GM12878 (cell line): ENCODE measurements at regions not wholly inside any gene's neighbourhood (a gene's known extent, or its start where the extent isn't known, plus 50 kb on each side); places are given as distances from the start of the nearest gene placed in this dataset.
"Not testable (repeated sequence)": the region's sequence is repeated elsewhere in the genome, so short reads cannot be mapped to it uniquely, and the experiment has no call there.

Experiments used
- ATAC-seq: fragments of 200-7000 bp; cut with Tn5 transposase; 3 replicates; pipeline ENCODE4 v1.9.1; 2020; ENCODE audit warnings: mild to moderate bottlenecking, moderate library complexity
- BruUV-seq: library from RNA; stranded (reverse); fragments of 400-500 nt; replicated peaks from 2 replicates; lab custom pipeline; 2021; lab: Mats Ljungman, UMichigan
- CTCF ChIA-PET: fragments of 300-600 bp; sonication (Branson Sonifier 250); formaldehyde crosslinking; extraction: SDS; loops from one replicate; lab custom pipeline; 2021; ENCODE audit warnings: inconsistent platforms; lab: Yijun Ruan, JAX
- POLR2A ChIA-PET: fragments of 350-600 bp; formaldehyde crosslinking; extraction: SDS; loops from one replicate; lab custom pipeline; 2021; ENCODE audit warnings: inconsistent platforms; lab: Charles Lee
- RAD21 ChIA-PET: fragments of 300-600 bp; sonication (Branson Sonifier 250); formaldehyde crosslinking; loops from one replicate; lab custom pipeline; 2023; ENCODE audit warnings: antibody characterized with exemption; ENCODE audit not compliant: unreplicated experiment; lab: Charles Lee
- SMC1A ChIA-PET: fragments of 300-600 bp; sonication (Branson Sonifier 250); formaldehyde crosslinking; loops from one replicate; lab custom pipeline; 2023; ENCODE audit not compliant: unreplicated experiment, uncharacterized antibody; lab: Charles Lee
- DNase-seq: peaks from one replicate; pipeline ENCODE4 v3.0.0-alpha.2; 2011; ENCODE audit warnings: low read depth, low spot score
- FAIRE-seq: peaks from 3 replicates; lab custom pipeline; 2011; peaks lifted over from hg19 to GRCh38; lab: Jason Lieb, UNC
- H2AFZ ChIP-seq: 2 replicates; pipeline ENCODE4 v1.6.0; 2011; ENCODE audit warnings: low read depth, low read length, control low read depth; ENCODE audit not compliant: control insufficient read depth
- H3K27ac ChIP-seq: 2 replicates; pipeline ENCODE4 v1.5.1; 2011; ENCODE audit warnings: control low read depth; ENCODE audit not compliant: control insufficient read depth, insufficient read depth
- H3K27me3 ChIP-seq, 2 experiments: replicated peaks in 1 of 2; 2 replicates each; pipeline versions ENCODE4 v1.6.0 to v1.6.1; 2011; ENCODE audit warnings: low read length in 1 of 2; ENCODE audit not compliant: control insufficient read depth in 2 of 2, insufficient read depth in 2 of 2
- H3K36me3 ChIP-seq, 2 experiments: 2 replicates each; pipeline ENCODE4 v1.5.1; 2011; ENCODE audit warnings: low read length in 1 of 2; ENCODE audit not compliant: control insufficient read depth in 2 of 2, insufficient read depth in 2 of 2
- H3K4me1 ChIP-seq: 2 replicates; pipeline ENCODE4 v1.6.1; 2011; ENCODE audit warnings: mild to moderate bottlenecking, low read length, moderate library complexity, mixed read lengths; ENCODE audit not compliant: control insufficient read depth, insufficient read depth
- H3K4me2 ChIP-seq: 2 replicates; pipeline ENCODE4 v1.6.0; 2011; ENCODE audit warnings: control low read depth; ENCODE audit not compliant: control insufficient read depth, insufficient read depth
- H3K4me3 ChIP-seq: fragments of 200-600 bp; sonication (generic); 2 replicates; pipeline ENCODE4 v1.5.1; 2016
- H3K79me2 ChIP-seq: 2 replicates; pipeline ENCODE4 v1.6.0; 2011; ENCODE audit warnings: low read length; ENCODE audit not compliant: control insufficient read depth, insufficient read depth
- H3K9ac ChIP-seq: 2 replicates; pipeline ENCODE4 v1.8.0; 2011; ENCODE audit warnings: low read length, control low read depth, mixed read lengths; ENCODE audit not compliant: control insufficient read depth, insufficient read depth
- H3K9me3 ChIP-seq: replicated peaks from 3 replicates; pipeline ENCODE4 v1.5.1; 2011; ENCODE audit warnings: mild to moderate bottlenecking, low read length; ENCODE audit not compliant: control insufficient read depth, insufficient read depth
- H4K20me1 ChIP-seq: 2 replicates; pipeline ENCODE4 v1.6.0; 2011; ENCODE audit not compliant: control insufficient read depth, insufficient read depth
- BMI1 ChIP-seq: fragments of 450-650 bp; IDR thresholded peaks from 2 replicates; pipeline ENCODE4 v1.6.1; 2016; ENCODE audit warnings: mild to moderate bottlenecking, moderate library complexity, borderline replicate concordance
- EP300 ChIP-seq, 2 experiments: fragments of 150-350 bp in 1 of 2; IDR thresholded peaks; 2 replicates each; pipeline ENCODE4 v1.6.1; 2011 to 2012; ENCODE audit warnings: low read depth in 2 of 2, low read length in 2 of 2, borderline replicate concordance in 1 of 2, improper control_type of control experiment in 1 of 2, inconsistent platforms in 1 of 2; ENCODE audit not compliant: control insufficient read depth in 1 of 2
- SIX5 ChIP-seq: IDR thresholded peaks from 2 replicates; pipeline ENCODE4 v1.6.1; 2011; ENCODE audit warnings: mild to moderate bottlenecking, low read depth, low read length, moderate library complexity; ENCODE audit not compliant: severe bottlenecking
- SPI1 ChIP-seq: IDR thresholded peaks from 2 replicates; pipeline ENCODE4 v1.6.1; 2011; ENCODE audit warnings: low read depth, mild to moderate bottlenecking, low read length, moderate library complexity, borderline replicate concordance; ENCODE audit not compliant: insufficient read depth
- WGBS: methylation state at CpG from one replicate; pipeline ENCODE4 v1.1.6; 2016; ENCODE audit warnings: low lambda C conversion rate; ENCODE audit not compliant: insufficient replicate concordance, insufficient coverage; ENCODE audit errors: missing lambda C conversion rate; 5-methylcytosine and 5-hydroxymethylcytosine counted together
- in situ Hi-C: fragments of 300-500 bp; cut with MboI; formaldehyde crosslinking; loops from 9 replicates; pipeline ENCODE4 v1.14.3; 2018; ENCODE audit warnings: mixed read lengths
- intact Hi-C: fragments of 100-400 bp; cut with micrococcal nuclease; formaldehyde crosslinking; loops from one replicate; pipeline ENCODE4 v1.14.2; 2022; ENCODE audit not compliant: unreplicated experiment

- DNase-seq (no peak), FAIRE-seq (no peak), ATAC-seq (no peak)
- Histone ChIP-seq H2AFZ (no peak overlapping the region), H3K4me3 (no peak overlapping the region), H4K20me1 (no peaks in the 10 kb centered on the region), H3K79me2 (no peaks in the 10 kb centered on the region), H3K9me3 (no peaks in the 10 kb centered on the region; the same call in 2 of the 3 replicates), H3K27ac (no peak overlapping the region), H3K4me2 (no peak overlapping the region), H3K27me3 (peaks cover 2 to 6% of the 10 kb centered on the region in 2 experiments; a peak in 2 of 4 replicates), H3K36me3 (no peaks in the 10 kb centered on the region), H3K9ac (no peak overlapping the region), H3K4me1 (no peaks in the 10 kb centered on the region)
- ChIA-PET CTCF (no interaction called here), SMC1A (no interaction called here), POLR2A (no interaction called here), RAD21 (no interaction called here)
- BruUV-seq = no TSS peak
- WGBS = 42% methylated on average over 5 of the region's 5 CpGs
- intact Hi-C loops (no loop called here), in situ Hi-C loops (no loop called here)
- no peak for TF ChIP-seq EP300 (IDR thresholded peaks at IDR 0.05; ENCODE audit: borderline replicate concordance in 1 of 2, control insufficient read depth in 1 of 2, low read depth in 2 of 2, low read length in 2 of 2)
- TF ChIP-seq SPI1 = peak; percentile 39; the same call in 1 of the 2 replicates
Observed at GRCh38 chr6:105867277-105867676, 218.9 kb upstream of the PRDM1 start.

- Histone ChIP-seq H3K4me2 (no peak overlapping the region), H3K9me3 (no peaks in the 10 kb centered on the region; the same call in 1 of the 3 replicates), H4K20me1 (no peaks in the 10 kb centered on the region), H3K4me3 (no peak overlapping the region), H3K36me3 (no peaks in the 10 kb centered on the region), H3K79me2 (no peaks in the 10 kb centered on the region), H3K27me3 (peaks cover 2 to 6% of the 10 kb centered on the region in 2 experiments; a peak in 2 of 4 replicates), H3K27ac (no peak overlapping the region), H3K9ac (no peak overlapping the region), H3K4me1 (no peaks in the 10 kb centered on the region), H2AFZ (no peak overlapping the region)
- ATAC-seq (peak; percentile 49; the same call in 2 of the 3 replicates), DNase-seq (no peak), FAIRE-seq (no peak)
- RAD21 ChIA-PET = interaction anchor here (0.6 to 0.9 kb wide), 2 partner anchors 380 to 664 kb away, joined by 3 read pairs; no protein-coding TSS in a partner anchor
- POLR2A ChIA-PET = no interaction called here
- BruUV-seq = no TSS peak
- in situ Hi-C loops = no loop called here
- peak; percentile 65; the same call in 1 of the 2 replicates for TF ChIP-seq SPI1
- peak; percentile 16; the same call in 1 of the 2 replicates for TF ChIP-seq BMI1
- TF ChIP-seq SIX5 = no peak
- intact Hi-C loops = loop anchor here (5.0 kb wide), 1 partner anchor 59 kb away; no protein-coding TSS in a partner anchor
- SMC1A ChIA-PET = interaction anchor here (0.6 to 0.9 kb wide), 2 partner anchors 210 to 278 kb away, joined by 3 read pairs; no protein-coding TSS in a partner anchor
- WGBS = 10% methylated on average over 5 of the region's 5 CpGs
- CTCF ChIA-PET = interaction anchor here (0.5 kb wide), 1 partner anchor 1068 kb away, joined by 3 read pairs; no protein-coding TSS in a partner anchor
Observed at GRCh38 chr6:105862936-105863607, 223.1 kb upstream of the PRDM1 start.

GRCh38 chr6:105860927-105861326, 225.2 kb upstream of the PRDM1 start:
- H4K20me1 ChIP-seq, ATAC-seq, H3K4me2 ChIP-seq, H3K9ac ChIP-seq, POLR2A ChIA-PET, DNase-seq, RAD21 ChIA-PET, H3K9me3 ChIP-seq, H3K36me3 ChIP-seq, in situ Hi-C loops, H3K4me3 ChIP-seq, H2AFZ ChIP-seq, H3K4me1 ChIP-seq, CTCF ChIA-PET, H3K27ac ChIP-seq, FAIRE-seq, BruUV-seq, H3K79me2 ChIP-seq, H3K27me3 ChIP-seq: not testable (repeated sequence)
- intact Hi-C loops = loop anchor here (5.0 kb wide), 1 partner anchor 61 kb away; no protein-coding TSS in a partner anchor
- SMC1A ChIA-PET = interaction anchor here (0.6 kb wide), 1 partner anchor 227 kb away, joined by 3 read pairs; no protein-coding TSS in a partner anchor
